Esophagus squamous epithelium (tissue), 4 donors: ENCODE measurements at regions not wholly inside any gene's neighbourhood (a gene's known extent, or its start where the extent isn't known, plus 50 kb on each side); places are given as distances from the start of the nearest gene placed in this dataset.

Source experiments
- POLR2A ChIP-seq, 4 donors: fragments of 450-650 bp; IDR thresholded peaks; one replicate each; pipeline ENCODE4 v1.6.1; 2017; ENCODE audit warnings: antibody characterized with exemption in 4 of 4, mild to moderate bottlenecking in 4 of 4, moderate library complexity in 3 of 4
- TF ChIP-seq, protein P1 (sequence below), 6 experiments: fragments of 450-650 bp in 4 of 6; fragments of 200-600 bp in 2 of 6; sonication (generic) in 2 of 6; IDR thresholded peaks; one replicate each; pipeline ENCODE4 v1.5.1; 2016 to 2019; ENCODE audit warnings: antibody characterized with exemption in 6 of 6, mild to moderate bottlenecking in 4 of 6, moderate library complexity in 4 of 6

DNA sequence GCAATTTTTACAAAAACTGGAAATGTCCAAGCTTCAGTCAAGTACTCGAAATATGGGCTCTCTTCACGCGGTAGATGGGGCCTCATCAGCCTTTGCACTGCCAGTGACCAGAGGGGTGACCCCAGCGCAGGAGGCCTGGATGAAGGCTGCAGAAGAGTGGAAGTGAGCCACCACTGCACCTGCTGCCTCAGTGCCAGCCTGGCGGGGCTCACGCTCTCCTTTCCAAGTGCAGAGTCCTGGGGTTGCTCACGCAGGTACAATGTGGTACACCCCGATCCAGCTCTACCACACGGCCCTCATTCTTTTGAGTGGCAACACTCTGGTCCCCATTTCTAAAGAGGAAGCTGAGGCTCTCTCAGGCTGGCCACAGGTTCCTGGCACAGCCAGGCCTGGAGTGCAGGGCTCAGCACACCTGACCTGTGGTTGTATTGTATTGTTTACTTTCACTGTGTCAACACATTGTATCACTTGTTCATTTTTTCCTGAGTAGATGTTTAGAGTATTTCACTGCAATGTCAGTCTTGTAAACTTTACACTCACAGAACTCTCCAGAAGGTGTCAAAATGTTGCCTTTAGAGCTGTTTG is 97.3 kb upstream of the SOX1 start:
- TF ChIP-seq POLR2A (IDR thresholded peaks at IDR 0.05) = no peak
- TF ChIP-seq, protein P1, sequence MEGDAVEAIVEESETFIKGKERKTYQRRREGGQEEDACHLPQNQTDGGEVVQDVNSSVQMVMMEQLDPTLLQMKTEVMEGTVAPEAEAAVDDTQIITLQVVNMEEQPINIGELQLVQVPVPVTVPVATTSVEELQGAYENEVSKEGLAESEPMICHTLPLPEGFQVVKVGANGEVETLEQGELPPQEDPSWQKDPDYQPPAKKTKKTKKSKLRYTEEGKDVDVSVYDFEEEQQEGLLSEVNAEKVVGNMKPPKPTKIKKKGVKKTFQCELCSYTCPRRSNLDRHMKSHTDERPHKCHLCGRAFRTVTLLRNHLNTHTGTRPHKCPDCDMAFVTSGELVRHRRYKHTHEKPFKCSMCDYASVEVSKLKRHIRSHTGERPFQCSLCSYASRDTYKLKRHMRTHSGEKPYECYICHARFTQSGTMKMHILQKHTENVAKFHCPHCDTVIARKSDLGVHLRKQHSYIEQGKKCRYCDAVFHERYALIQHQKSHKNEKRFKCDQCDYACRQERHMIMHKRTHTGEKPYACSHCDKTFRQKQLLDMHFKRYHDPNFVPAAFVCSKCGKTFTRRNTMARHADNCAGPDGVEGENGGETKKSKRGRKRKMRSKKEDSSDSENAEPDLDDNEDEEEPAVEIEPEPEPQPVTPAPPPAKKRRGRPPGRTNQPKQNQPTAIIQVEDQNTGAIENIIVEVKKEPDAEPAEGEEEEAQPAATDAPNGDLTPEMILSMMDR (IDR thresholded peaks at IDR 0.05) = no peak
